ENCODE measurements at regions not wholly inside any gene's neighbourhood (a gene's known extent, or its start where the extent isn't known, plus 50 kb on each side); places are given as distances from the start of the nearest gene placed in this dataset.

DNA sequence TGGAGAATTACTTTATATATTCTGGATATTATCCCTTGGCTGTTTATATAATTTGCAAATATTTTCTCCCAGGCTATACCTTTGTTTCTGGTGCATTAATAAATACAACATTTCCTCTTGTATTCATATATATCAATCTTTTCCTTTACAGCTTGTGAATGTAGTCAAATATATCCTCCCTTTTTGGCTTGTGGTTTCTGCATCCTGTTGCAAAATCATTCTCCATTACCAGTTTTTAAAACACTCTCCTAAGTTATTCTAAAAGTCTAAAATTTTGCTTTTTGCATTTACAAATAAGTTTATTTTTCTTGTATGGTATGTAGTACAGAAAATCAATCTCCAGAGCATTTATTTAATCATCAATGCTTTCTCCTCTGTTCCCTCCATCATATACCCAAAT lies 909.4 kb downstream of the ADGRL2 start:
- Mint-ChIP-seq H3K36me3 (ENCODE audit: low read depth) (no peaks in the 10 kb centered on the region), H3K9me3 (peaks cover 3% of the 10 kb centered on the region), H3K4me1 (no peaks in the 10 kb centered on the region), H3K4me3 (no peak overlapping the region), H3K27ac (ENCODE audit: unreplicated experiment) (no peak overlapping the region), H3K27me3 (ENCODE audit: low read depth) (no peaks in the 10 kb centered on the region)
- TF ChIP-seq, protein P1, sequence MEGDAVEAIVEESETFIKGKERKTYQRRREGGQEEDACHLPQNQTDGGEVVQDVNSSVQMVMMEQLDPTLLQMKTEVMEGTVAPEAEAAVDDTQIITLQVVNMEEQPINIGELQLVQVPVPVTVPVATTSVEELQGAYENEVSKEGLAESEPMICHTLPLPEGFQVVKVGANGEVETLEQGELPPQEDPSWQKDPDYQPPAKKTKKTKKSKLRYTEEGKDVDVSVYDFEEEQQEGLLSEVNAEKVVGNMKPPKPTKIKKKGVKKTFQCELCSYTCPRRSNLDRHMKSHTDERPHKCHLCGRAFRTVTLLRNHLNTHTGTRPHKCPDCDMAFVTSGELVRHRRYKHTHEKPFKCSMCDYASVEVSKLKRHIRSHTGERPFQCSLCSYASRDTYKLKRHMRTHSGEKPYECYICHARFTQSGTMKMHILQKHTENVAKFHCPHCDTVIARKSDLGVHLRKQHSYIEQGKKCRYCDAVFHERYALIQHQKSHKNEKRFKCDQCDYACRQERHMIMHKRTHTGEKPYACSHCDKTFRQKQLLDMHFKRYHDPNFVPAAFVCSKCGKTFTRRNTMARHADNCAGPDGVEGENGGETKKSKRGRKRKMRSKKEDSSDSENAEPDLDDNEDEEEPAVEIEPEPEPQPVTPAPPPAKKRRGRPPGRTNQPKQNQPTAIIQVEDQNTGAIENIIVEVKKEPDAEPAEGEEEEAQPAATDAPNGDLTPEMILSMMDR (conservative IDR thresholded peaks at IDR 0.05) = no peak
- DNase-seq (ENCODE audit: low read depth, low spot score) = no peak

DNA sequence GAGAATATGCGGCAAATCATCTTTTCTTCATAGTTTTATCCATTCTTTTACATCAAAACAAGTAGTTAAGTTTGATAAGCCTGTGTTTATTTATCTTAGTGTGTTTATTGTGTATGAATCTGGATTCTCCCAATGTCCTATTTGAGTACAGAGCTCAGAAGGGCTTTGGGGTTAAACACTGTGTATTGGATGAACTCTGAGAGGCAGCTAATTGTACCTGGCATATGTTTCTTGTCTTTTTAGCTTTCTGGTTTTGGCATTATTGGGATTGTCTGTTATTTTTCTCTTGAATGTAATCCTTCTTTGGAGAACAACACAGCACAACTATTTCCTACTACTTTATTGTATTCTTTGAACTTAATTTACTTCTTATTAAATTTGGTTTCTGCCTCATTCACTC lies 906.9 kb downstream of the ADGRL2 start:
- H3K9me3 Mint-ChIP-seq = no peaks in the 10 kb centered on the region
- H3K4me1 Mint-ChIP-seq = no peaks in the 10 kb centered on the region
- H3K36me3 Mint-ChIP-seq (ENCODE audit: low read depth) = no peaks in the 10 kb centered on the region
- no peak overlapping the region for H3K27ac Mint-ChIP-seq (ENCODE audit: unreplicated experiment)
- H3K27me3 Mint-ChIP-seq (ENCODE audit: low read depth) = no peaks in the 10 kb centered on the region
- DNase-seq (ENCODE audit: low read depth, low spot score) = no peak
- no peak overlapping the region for H3K4me3 Mint-ChIP-seq
- TF ChIP-seq, protein P1 (conservative IDR thresholded peaks at IDR 0.05) = no peak

DNA sequence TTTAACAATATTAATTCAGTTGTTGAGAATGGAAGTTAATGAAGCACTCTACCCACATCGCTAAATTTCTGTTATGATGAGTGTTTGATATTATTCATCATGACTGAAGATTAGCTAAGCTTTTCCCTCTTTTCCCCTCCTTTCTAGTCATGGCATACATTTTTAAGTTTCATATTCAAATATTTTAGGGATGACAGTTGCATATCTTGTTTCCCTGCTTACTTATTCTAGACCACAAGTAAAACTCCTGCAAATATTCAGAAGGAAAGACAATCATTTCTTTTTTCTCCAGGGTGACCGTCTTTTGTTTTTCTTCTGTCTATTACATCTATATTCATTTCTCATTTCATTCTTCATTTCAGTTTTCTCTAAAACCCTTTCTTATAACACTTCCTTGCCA lies 906.0 kb downstream of the ADGRL2 start:
- no peaks in the 10 kb centered on the region for H3K4me1 Mint-ChIP-seq
- TF ChIP-seq, protein P1 (conservative IDR thresholded peaks at IDR 0.05) = no peak
- H3K27me3 Mint-ChIP-seq (ENCODE audit: low read depth) = no peaks in the 10 kb centered on the region
- no peak for DNase-seq (ENCODE audit: low read depth, low spot score)
- H3K36me3 Mint-ChIP-seq (ENCODE audit: low read depth) = no peaks in the 10 kb centered on the region
- no peak overlapping the region for H3K27ac Mint-ChIP-seq (ENCODE audit: unreplicated experiment)
- H3K4me3 Mint-ChIP-seq = no peak overlapping the region
- H3K9me3 Mint-ChIP-seq = no peaks in the 10 kb centered on the region

DNA sequence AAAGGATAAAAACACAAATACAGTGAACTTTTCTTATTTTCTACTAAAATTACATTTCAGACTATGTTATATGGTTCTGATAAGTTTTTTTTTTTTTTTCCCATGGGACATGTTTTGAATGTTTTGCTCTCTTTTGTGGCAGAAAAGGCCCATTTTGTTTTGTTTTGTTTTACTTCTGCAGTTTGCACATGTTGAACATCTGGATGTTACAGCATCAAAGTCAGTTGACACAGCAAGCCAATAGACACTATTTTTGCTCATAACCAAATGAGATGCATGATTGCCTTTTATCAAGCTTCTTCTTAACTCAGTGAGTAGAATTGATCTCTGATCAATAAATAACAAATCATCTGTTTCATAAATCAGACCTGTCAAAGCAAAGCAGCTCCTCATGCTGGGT lies 904.2 kb downstream of the ADGRL2 start:
- no peak for DNase-seq (ENCODE audit: low read depth, low spot score)
- no peak overlapping the region for H3K27ac Mint-ChIP-seq (ENCODE audit: unreplicated experiment)
- H3K4me3 Mint-ChIP-seq = no peak overlapping the region
- no peaks in the 10 kb centered on the region for H3K27me3 Mint-ChIP-seq (ENCODE audit: low read depth)
- TF ChIP-seq, protein P1 (conservative IDR thresholded peaks at IDR 0.05) = no peak
- H3K4me1 Mint-ChIP-seq = no peaks in the 10 kb centered on the region
- no peaks in the 10 kb centered on the region for H3K9me3 Mint-ChIP-seq
- H3K36me3 Mint-ChIP-seq (ENCODE audit: low read depth) = no peaks in the 10 kb centered on the region

DNA sequence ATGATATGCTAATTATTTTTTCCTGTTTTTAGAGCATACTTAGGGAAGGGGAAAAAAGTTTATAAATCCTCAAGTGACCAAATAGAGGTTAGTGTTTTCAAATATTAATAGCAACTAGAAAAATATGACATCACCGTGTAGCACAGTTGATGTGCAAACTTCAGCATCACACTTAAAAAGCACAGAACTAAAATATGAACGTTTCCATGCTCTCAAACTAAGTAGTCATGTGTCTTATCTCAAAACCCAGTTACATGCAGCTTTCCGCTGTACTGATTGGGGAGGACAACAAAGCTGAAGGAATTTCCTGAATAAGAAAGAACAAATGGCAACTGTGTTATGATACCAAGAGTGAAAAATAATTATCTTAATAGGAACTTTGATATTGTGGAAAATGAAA lies 903.7 kb downstream of the ADGRL2 start:
- Mint-ChIP-seq H3K9me3 (no peaks in the 10 kb centered on the region), H3K4me1 (no peaks in the 10 kb centered on the region), H3K36me3 (ENCODE audit: low read depth) (no peaks in the 10 kb centered on the region), H3K27ac (ENCODE audit: unreplicated experiment) (no peak overlapping the region), H3K4me3 (no peak overlapping the region), H3K27me3 (ENCODE audit: low read depth) (no peaks in the 10 kb centered on the region)
- TF ChIP-seq, protein P1 (conservative IDR thresholded peaks at IDR 0.05) = no peak
- no peak for DNase-seq (ENCODE audit: low read depth, low spot score)

DNA sequence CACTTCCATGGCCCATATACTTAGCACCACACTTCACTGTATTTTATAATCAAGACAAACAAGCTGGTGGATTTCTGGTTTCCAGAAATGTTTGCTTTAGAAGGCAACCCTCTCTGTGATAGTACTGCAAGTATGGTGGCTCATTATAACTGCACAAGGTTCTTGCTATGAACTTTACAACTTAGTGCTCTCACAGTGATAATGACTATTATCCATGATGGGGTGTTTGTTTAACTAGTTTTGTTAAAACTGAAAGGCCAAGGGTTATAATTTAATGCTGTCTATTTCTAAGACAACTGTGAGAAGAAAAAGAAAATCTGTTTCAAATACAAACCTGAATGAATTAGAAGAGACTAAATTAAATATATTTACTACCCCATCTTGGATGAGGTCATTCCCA lies 903.2 kb downstream of the ADGRL2 start:
- H3K4me1 Mint-ChIP-seq = no peaks in the 10 kb centered on the region
- no peaks in the 10 kb centered on the region for H3K36me3 Mint-ChIP-seq (ENCODE audit: low read depth)
- H3K27me3 Mint-ChIP-seq (ENCODE audit: low read depth) = no peaks in the 10 kb centered on the region
- H3K4me3 Mint-ChIP-seq = no peak overlapping the region
- DNase-seq (ENCODE audit: low read depth, low spot score) = no peak
- no peak overlapping the region for H3K27ac Mint-ChIP-seq (ENCODE audit: unreplicated experiment)
- no peaks in the 10 kb centered on the region for H3K9me3 Mint-ChIP-seq
- TF ChIP-seq, protein P1 (conservative IDR thresholded peaks at IDR 0.05) = no peak
